Ascending aorta (tissue), 2 donors: ENCODE measurements at regions not wholly inside any gene's neighbourhood (a gene's known extent, or its start where the extent isn't known, plus 50 kb on each side); places are given as distances from the start of the nearest gene placed in this dataset.

ENCODE experiments used
- DNase-seq, 2 donors: peaks; one replicate each; pipeline ENCODE4 v3.0.0-alpha.2; 2019; ENCODE audit warnings: low spot score in 2 of 2
- H3K27ac ChIP-seq, 2 donors: fragments of 200-600 bp; sonication (generic); one replicate each; pipeline ENCODE4 v1.5.1; 2016 to 2017; ENCODE audit warnings: mild to moderate bottlenecking in 1 of 2
- H3K27me3 ChIP-seq: fragments of 200-600 bp; sonication (generic); one replicate; pipeline ENCODE4 v1.5.1; 2017
- H3K36me3 ChIP-seq, 2 donors: fragments of 200-600 bp; sonication (generic); one replicate each; pipeline ENCODE4 v1.5.1; 2016
- H3K4me1 ChIP-seq, 2 donors: fragments of 200-600 bp; sonication (generic); one replicate each; pipeline ENCODE4 v1.5.1; 2016 to 2017; ENCODE audit warnings: mild to moderate bottlenecking in 1 of 2
- H3K4me3 ChIP-seq, 2 donors: fragments of 200-600 bp; sonication (generic); one replicate each; pipeline ENCODE4 v1.5.1; 2016 to 2017; ENCODE audit warnings: mild to moderate bottlenecking in 1 of 2
- H3K9me3 ChIP-seq, 2 donors: fragments of 200-600 bp; sonication (generic); one replicate each; pipeline ENCODE4 v1.5.1; 2016
- intact Hi-C: fragments of 100-400 bp; cut with DNase I; formaldehyde crosslinking; loops from one replicate; pipeline ENCODE4 v1.15.1; 2023
- TF ChIP-seq, protein P1 (sequence below), 3 experiments: fragments of 200-600 bp in 2 of 3; fragments of 450-650 bp in 1 of 3; sonication (generic) in 2 of 3; IDR thresholded peaks; one replicate each; pipeline ENCODE4 v1.5.1; 2016 to 2019; ENCODE audit warnings: antibody characterized with exemption in 3 of 3, mild to moderate bottlenecking in 1 of 3, moderate library complexity in 1 of 3

- Histone ChIP-seq H3K27ac (no peak overlapping the region), H3K4me3 (no peak overlapping the region), H3K9me3 (no peaks in the 10 kb centered on the region), H3K36me3 (no peaks in the 10 kb centered on the region), H3K4me1 (no peaks in the 10 kb centered on the region), H3K27me3 (no peaks in the 10 kb centered on the region)
- TF ChIP-seq, protein P1, sequence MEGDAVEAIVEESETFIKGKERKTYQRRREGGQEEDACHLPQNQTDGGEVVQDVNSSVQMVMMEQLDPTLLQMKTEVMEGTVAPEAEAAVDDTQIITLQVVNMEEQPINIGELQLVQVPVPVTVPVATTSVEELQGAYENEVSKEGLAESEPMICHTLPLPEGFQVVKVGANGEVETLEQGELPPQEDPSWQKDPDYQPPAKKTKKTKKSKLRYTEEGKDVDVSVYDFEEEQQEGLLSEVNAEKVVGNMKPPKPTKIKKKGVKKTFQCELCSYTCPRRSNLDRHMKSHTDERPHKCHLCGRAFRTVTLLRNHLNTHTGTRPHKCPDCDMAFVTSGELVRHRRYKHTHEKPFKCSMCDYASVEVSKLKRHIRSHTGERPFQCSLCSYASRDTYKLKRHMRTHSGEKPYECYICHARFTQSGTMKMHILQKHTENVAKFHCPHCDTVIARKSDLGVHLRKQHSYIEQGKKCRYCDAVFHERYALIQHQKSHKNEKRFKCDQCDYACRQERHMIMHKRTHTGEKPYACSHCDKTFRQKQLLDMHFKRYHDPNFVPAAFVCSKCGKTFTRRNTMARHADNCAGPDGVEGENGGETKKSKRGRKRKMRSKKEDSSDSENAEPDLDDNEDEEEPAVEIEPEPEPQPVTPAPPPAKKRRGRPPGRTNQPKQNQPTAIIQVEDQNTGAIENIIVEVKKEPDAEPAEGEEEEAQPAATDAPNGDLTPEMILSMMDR (IDR thresholded peaks at IDR 0.05) = no peak
- DNase-seq = no peak
- intact Hi-C loops = no loop called here
These were observed 128.0 kb upstream of the TNFAIP3 start for GRCh38 chr6:137738931-137739504.

DNA sequence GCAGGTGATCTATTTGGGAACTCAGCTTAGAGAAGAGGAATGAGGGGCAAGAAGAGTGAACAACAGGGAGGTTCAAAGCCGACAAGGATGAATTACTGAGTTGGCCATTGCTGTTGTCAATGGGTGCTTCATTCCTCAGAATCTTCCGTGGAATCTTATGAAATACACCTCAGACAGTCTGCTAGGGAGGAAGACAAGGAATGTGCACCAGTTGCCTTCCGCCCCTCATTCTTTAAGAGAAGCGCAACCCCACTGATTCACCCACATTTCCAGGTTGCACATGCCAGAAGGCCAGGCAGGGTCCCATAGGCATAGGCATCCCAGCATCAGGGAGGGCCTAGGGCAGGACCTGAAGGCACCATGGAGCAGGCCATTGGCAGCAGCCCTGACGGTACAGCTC is 127.5 kb upstream of the TNFAIP3 start:
- intact Hi-C loops = no loop called here
- no peaks in the 10 kb centered on the region for H3K9me3 ChIP-seq
- no peak overlapping the region for H3K27ac ChIP-seq
- no peaks in the 10 kb centered on the region for H3K4me1 ChIP-seq
- TF ChIP-seq, protein P1 (IDR thresholded peaks at IDR 0.05) = no peak
- no peak for DNase-seq
- no peaks in the 10 kb centered on the region for H3K36me3 ChIP-seq
- H3K27me3 ChIP-seq = no peaks in the 10 kb centered on the region
- H3K4me3 ChIP-seq = no peak overlapping the region

GRCh38 chr6:137740091-137740755 is 126.8 kb upstream of the TNFAIP3 start:
- no peak overlapping the region for H3K27ac ChIP-seq
- no peaks in the 10 kb centered on the region for H3K4me1 ChIP-seq
- intact Hi-C loops = no loop called here
- DNase-seq = no peak
- H3K9me3 ChIP-seq = no peaks in the 10 kb centered on the region
- H3K36me3 ChIP-seq = no peaks in the 10 kb centered on the region
- H3K4me3 ChIP-seq = no peak overlapping the region
- TF ChIP-seq, protein P1 (IDR thresholded peaks at IDR 0.05) = no peak
- no peaks in the 10 kb centered on the region for H3K27me3 ChIP-seq

DNA sequence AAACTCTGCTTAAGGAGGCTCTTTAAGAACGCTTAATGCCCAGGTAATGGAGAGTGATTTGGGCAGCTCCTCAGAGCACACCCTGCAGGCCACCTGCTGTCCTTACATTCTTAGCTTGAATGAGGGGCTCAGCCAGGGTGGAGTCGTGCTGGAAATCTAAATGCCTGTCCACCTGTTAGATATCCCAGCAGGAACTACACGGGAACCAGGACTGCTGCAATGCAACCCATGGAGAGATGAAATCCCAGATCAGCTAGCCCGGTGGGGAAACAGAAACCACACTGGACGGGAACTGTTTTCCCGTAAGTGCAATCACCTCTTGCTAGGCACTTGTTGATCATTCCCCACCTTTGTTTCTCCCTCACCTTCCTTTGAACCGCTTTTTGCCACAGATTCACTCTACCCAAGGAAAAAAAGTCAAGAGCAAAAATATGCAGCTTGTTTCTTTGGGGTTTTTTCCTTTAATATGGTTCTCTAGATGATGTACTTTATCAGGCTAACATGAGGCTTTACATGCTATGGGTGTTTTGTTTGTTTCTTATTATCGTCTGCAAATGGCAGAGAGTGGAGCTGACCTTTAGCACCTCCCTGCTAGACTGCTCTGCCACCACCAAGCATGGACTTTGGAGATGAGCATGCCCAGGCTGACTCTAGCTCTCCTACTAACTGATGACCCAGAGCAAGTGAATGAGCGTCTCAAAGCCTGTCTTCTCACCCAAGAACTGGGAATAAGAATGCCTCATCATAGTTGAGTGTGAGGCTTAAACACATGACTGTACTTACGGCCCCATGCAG is 125.9 kb upstream of the TNFAIP3 start:
- intact Hi-C loops = no loop called here
- Histone ChIP-seq H3K4me1 (no peaks in the 10 kb centered on the region), H3K27me3 (no peaks in the 10 kb centered on the region), H3K4me3 (no peak overlapping the region), H3K9me3 (no peaks in the 10 kb centered on the region), H3K27ac (no peak overlapping the region), H3K36me3 (no peaks in the 10 kb centered on the region)
- no peak for DNase-seq
- TF ChIP-seq, protein P1 (IDR thresholded peaks at IDR 0.05) = no peak

- H3K27me3 ChIP-seq = no peaks in the 10 kb centered on the region
- H3K9me3 ChIP-seq = no peaks in the 10 kb centered on the region
- no peak overlapping the region for H3K4me3 ChIP-seq
- DNase-seq = no peak
- no peak overlapping the region for H3K27ac ChIP-seq
- TF ChIP-seq, protein P1 (IDR thresholded peaks at IDR 0.05) = no peak
- no peaks in the 10 kb centered on the region for H3K4me1 ChIP-seq
- no peaks in the 10 kb centered on the region for H3K36me3 ChIP-seq
- intact Hi-C loops = no loop called here
These were observed 123.6 kb upstream of the TNFAIP3 start for GRCh38 chr6:137743493-137743892.
